GM18858 (cell line): ENCODE measurements at regions not wholly inside any gene's neighbourhood (a gene's known extent, or its start where the extent isn't known, plus 50 kb on each side); places are given as distances from the start of the nearest gene placed in this dataset.
A peak's percentile ranks its signal among the peaks of the same experiment; 100 is the strongest.

Source experiments
- ATAC-seq: cut with Tn5 transposase; IDR thresholded peaks from one replicate; pipeline ENCODE4 v1.9.1; 2021; ENCODE audit not compliant: unreplicated experiment

- no peak for ATAC-seq
These were observed 97.7 kb downstream of the CD47 start for GRCh38 chr3:107992976-107993684.

GRCh38 chr3:107990926-107991325 lies 99.9 kb downstream of the CD47 start:
- ATAC-seq = no peak

GRCh38 chr3:107990433-107990832 lies 100.4 kb downstream of the CD47 start:
- no peak for ATAC-seq

GRCh38 chr3:107989661-107990060 lies 101.2 kb downstream of the CD47 start:
- ATAC-seq = no peak

- no peak for ATAC-seq
These were observed 102.2 kb downstream of the CD47 start for GRCh38 chr3:107988460-107989175.

- ATAC-seq = no peak
These were observed 103.5 kb downstream of the CD47 start for GRCh38 chr3:107987036-107987939.

- no peak for ATAC-seq
These were observed 104.3 kb downstream of the CD47 start for GRCh38 chr3:107986505-107986904.

- peak; percentile 95 for ATAC-seq
These were observed 105.3 kb downstream of the CD47 start for GRCh38 chr3:107985496-107985895.

- ATAC-seq = no peak
These were observed 107.6 kb downstream of the CD47 start for GRCh38 chr3:107983247-107983646.

GRCh38 chr3:107982165-107982564 lies 108.7 kb downstream of the CD47 start:
- no peak for ATAC-seq

- no peak for ATAC-seq
These were observed 109.2 kb downstream of the CD47 start for GRCh38 chr3:107981471-107982111.

- no peak for ATAC-seq
These were observed 111.3 kb downstream of the CD47 start for GRCh38 chr3:107979538-107979937.

- no peak for ATAC-seq
These were observed 112.4 kb downstream of the CD47 start for GRCh38 chr3:107978131-107979055.

GRCh38 chr3:107977221-107978130 lies 113.4 kb downstream of the CD47 start:
- no peak for ATAC-seq

GRCh38 chr3:107976202-107976800 lies 114.5 kb downstream of the CD47 start:
- no peak for ATAC-seq

- no peak for ATAC-seq
These were observed 115.2 kb downstream of the CD47 start for GRCh38 chr3:107975529-107976201.

GRCh38 chr3:107973961-107974360 lies 116.9 kb downstream of the CD47 start:
- ATAC-seq = no peak

GRCh38 chr3:107973152-107973551 lies 117.7 kb downstream of the CD47 start:
- no peak for ATAC-seq
